Posterior cingulate gyrus (tissue), 11 donors: ENCODE measurements at regions not wholly inside any gene's neighbourhood (a gene's known extent, or its start where the extent isn't known, plus 50 kb on each side); places are given as distances from the start of the nearest gene placed in this dataset.
"Not testable (repeated sequence)": the region's sequence is repeated elsewhere in the genome, so short reads cannot be mapped to it uniquely, and the experiment has no call there.

ENCODE experiments used
- DNase-seq, 10 donors: peaks; one replicate each; pipeline versions ENCODE4 v3.0.0 to v3.0.0-alpha.2; 2020 to 2021; ENCODE audit warnings: mixed read lengths in 3 of 10
- intact Hi-C: fragments of 100-400 bp; cut with DNase I; formaldehyde crosslinking; loops from one replicate; pipeline ENCODE4 v1.15.1; 2023

- intact Hi-C loops = no loop called here
- DNase-seq = no peak
Observed at GRCh38 chrX:42362219-42362618, 415.7 kb downstream of the PPP1R2C start.

GRCh38 chrX:42342981-42343380 is 419.6 kb upstream of the CASK start:
- intact Hi-C loops, DNase-seq: not testable (repeated sequence)
